HFF-Myc (cell line): ENCODE measurements at regions not wholly inside any gene's neighbourhood (a gene's known extent, or its start where the extent isn't known, plus 50 kb on each side); places are given as distances from the start of the nearest gene placed in this dataset.
"Not testable (repeated sequence)": the region's sequence is repeated elsewhere in the genome, so short reads cannot be mapped to it uniquely, and the experiment has no call there.

Source experiments
- DNase-seq: peaks from one replicate; pipeline ENCODE4 v3.0.0-alpha.2; 2011; ENCODE audit warnings: low read depth; ENCODE audit errors: extremely low read depth
- H3K4me3 ChIP-seq: replicated peaks from 2 replicates; pipeline ENCODE4 v1.5.1; 2011; ENCODE audit warnings: low read depth, mild to moderate bottlenecking, control low read depth, low read length
- CTCF ChIP-seq: IDR thresholded peaks from 2 replicates; pipeline ENCODE4 v1.5.1; 2012; ENCODE audit warnings: mild to moderate bottlenecking, low read depth, low read length, control low read depth; ENCODE audit errors: missing control alignments

- TF ChIP-seq CTCF: no peak
- H3K4me3 ChIP-seq: no peak overlapping the region
- DNase-seq: no peak
Observed at GRCh38 chr5:101018299-101018698, 115.2 kb upstream of the ST8SIA4 start.

GRCh38 chr5:101012880-101013279 lies 109.8 kb upstream of the ST8SIA4 start:
- DNase-seq: no peak
- no peak for TF ChIP-seq CTCF
- H3K4me3 ChIP-seq: no peak overlapping the region

GRCh38 chr5:101009758-101010519 lies 106.9 kb upstream of the ST8SIA4 start:
- no peak for DNase-seq
- no peak overlapping the region for H3K4me3 ChIP-seq
- no peak for TF ChIP-seq CTCF

- TF ChIP-seq CTCF: no peak
- H3K4me3 ChIP-seq: no peak overlapping the region
- no peak for DNase-seq
Observed at GRCh38 chr5:100992354-100992753, 89.3 kb upstream of the ST8SIA4 start.

GRCh38 chr5:100983601-100984000 lies 80.5 kb upstream of the ST8SIA4 start:
- DNase-seq, H3K4me3 ChIP-seq: not testable (repeated sequence)

- no peak for DNase-seq
- TF ChIP-seq CTCF: no peak
- H3K4me3 ChIP-seq: no peak overlapping the region
Observed at GRCh38 chr5:100974082-100974481, 71.0 kb upstream of the ST8SIA4 start.

- no peak for TF ChIP-seq CTCF
- no peak for DNase-seq
- H3K4me3 ChIP-seq: no peak overlapping the region
Observed at GRCh38 chr5:100970646-100971255, 67.7 kb upstream of the ST8SIA4 start.
